ENCODE measurements at regions not wholly inside any gene's neighbourhood (a gene's known extent, or its start where the extent isn't known, plus 50 kb on each side); places are given as distances from the start of the nearest gene placed in this dataset.

- H3K36me3 ChIP-seq (replicated peaks in 1 of 2; ENCODE audit: control insufficient read depth in 1 of 2, insufficient read depth in 2 of 2, low read length in 1 of 2) = no peaks in the 10 kb centered on the region
- no peak overlapping the region for H2AFZ ChIP-seq (ENCODE audit: low read depth)
- no peaks in the 10 kb centered on the region for H3F3A ChIP-seq (replicated peaks; ENCODE audit: insufficient read depth)
- no peaks in the 10 kb centered on the region for H4K20me1 ChIP-seq (ENCODE audit: insufficient read depth)
- no peaks in the 10 kb centered on the region for H3K9me2 ChIP-seq
- no peaks in the 10 kb centered on the region for H3K79me2 ChIP-seq (ENCODE audit: insufficient read depth)
- no peaks in the 10 kb centered on the region for H3K4me1 ChIP-seq (ENCODE audit: control insufficient read depth in 1 of 2, insufficient read depth in 2 of 2, low read depth in 1 of 2, low read length in 1 of 2)
- H3K4me3 ChIP-seq (ENCODE audit: low read depth in 2 of 2, low read length in 1 of 2) = no peak overlapping the region
- no peak overlapping the region for H3K4me2 ChIP-seq
- no peaks in the 10 kb centered on the region for H3K27me3 ChIP-seq (ENCODE audit: insufficient read depth)
- ChIA-PET CTCF (no interaction called here), POLR2A (no interaction called here)
- TF ChIP-seq, protein P1, sequence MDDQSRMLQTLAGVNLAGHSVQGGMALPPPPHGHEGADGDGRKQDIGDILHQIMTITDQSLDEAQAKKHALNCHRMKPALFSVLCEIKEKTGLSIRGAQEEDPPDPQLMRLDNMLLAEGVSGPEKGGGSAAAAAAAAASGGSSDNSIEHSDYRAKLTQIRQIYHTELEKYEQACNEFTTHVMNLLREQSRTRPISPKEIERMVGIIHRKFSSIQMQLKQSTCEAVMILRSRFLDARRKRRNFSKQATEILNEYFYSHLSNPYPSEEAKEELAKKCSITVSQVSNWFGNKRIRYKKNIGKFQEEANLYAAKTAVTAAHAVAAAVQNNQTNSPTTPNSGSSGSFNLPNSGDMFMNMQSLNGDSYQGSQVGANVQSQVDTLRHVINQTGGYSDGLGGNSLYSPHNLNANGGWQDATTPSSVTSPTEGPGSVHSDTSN (IDR thresholded peaks at IDR 0.05) = no peak
- TF ChIP-seq CHD2 (IDR thresholded peaks at IDR 0.05; ENCODE audit: low read length, partially characterized antibody) = no peak
- TF ChIP-seq, protein P2, sequence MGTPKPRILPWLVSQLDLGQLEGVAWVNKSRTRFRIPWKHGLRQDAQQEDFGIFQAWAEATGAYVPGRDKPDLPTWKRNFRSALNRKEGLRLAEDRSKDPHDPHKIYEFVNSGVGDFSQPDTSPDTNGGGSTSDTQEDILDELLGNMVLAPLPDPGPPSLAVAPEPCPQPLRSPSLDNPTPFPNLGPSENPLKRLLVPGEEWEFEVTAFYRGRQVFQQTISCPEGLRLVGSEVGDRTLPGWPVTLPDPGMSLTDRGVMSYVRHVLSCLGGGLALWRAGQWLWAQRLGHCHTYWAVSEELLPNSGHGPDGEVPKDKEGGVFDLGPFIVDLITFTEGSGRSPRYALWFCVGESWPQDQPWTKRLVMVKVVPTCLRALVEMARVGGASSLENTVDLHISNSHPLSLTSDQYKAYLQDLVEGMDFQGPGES (IDR thresholded peaks at IDR 0.05; ENCODE audit: low read depth, low read length) = no peak
- no peak for TF ChIP-seq RAD21 (IDR thresholded peaks at IDR 0.05; ENCODE audit: low read length)
- TF ChIP-seq, protein P3, sequence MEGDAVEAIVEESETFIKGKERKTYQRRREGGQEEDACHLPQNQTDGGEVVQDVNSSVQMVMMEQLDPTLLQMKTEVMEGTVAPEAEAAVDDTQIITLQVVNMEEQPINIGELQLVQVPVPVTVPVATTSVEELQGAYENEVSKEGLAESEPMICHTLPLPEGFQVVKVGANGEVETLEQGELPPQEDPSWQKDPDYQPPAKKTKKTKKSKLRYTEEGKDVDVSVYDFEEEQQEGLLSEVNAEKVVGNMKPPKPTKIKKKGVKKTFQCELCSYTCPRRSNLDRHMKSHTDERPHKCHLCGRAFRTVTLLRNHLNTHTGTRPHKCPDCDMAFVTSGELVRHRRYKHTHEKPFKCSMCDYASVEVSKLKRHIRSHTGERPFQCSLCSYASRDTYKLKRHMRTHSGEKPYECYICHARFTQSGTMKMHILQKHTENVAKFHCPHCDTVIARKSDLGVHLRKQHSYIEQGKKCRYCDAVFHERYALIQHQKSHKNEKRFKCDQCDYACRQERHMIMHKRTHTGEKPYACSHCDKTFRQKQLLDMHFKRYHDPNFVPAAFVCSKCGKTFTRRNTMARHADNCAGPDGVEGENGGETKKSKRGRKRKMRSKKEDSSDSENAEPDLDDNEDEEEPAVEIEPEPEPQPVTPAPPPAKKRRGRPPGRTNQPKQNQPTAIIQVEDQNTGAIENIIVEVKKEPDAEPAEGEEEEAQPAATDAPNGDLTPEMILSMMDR (IDR thresholded peaks at IDR 0.05) = no peak
- no peak for TF ChIP-seq RFX5 (IDR thresholded peaks at IDR 0.05; ENCODE audit: low read length)
- TF ChIP-seq MEF2A (IDR thresholded peaks at IDR 0.05; ENCODE audit: borderline replicate concordance, low read depth) = no peak
- no peak for TF ChIP-seq ZBTB33 (IDR thresholded peaks at IDR 0.05; ENCODE audit: borderline replicate concordance, low read depth)
- no peak for TF ChIP-seq USF2 (IDR thresholded peaks at IDR 0.05; ENCODE audit: borderline replicate concordance, low read depth, low read length)
- no peak for TF ChIP-seq ELF1 (IDR thresholded peaks at IDR 0.05)
- TF ChIP-seq NRF1 (IDR thresholded peaks at IDR 0.05; ENCODE audit: low read depth, low read length) = no peak
- no peak for TF ChIP-seq GATA2 (CRISPR knock-in tag; IDR thresholded peaks at IDR 0.05)
- no peak for TF ChIP-seq TEAD4 (IDR thresholded peaks at IDR 0.05; ENCODE audit: borderline replicate concordance, insufficient read depth)
- TF ChIP-seq SIN3A (IDR thresholded peaks at IDR 0.05; ENCODE audit: borderline replicate concordance, low read depth, low read length) = no peak
- no peak for TF ChIP-seq FOXM1 (IDR thresholded peaks at IDR 0.05; ENCODE audit: low read depth)
- no peaks in the 10 kb centered on the region for H3K9me3 ChIP-seq
- H3K27ac ChIP-seq (ENCODE audit: low read depth in 2 of 2, low read length in 1 of 2) = no peak overlapping the region
- no peak overlapping the region for H3K9ac ChIP-seq
- no peak for DNase-seq
These were observed 642.3 kb downstream of the TBC1D4 start for GRCh38 chr13:74839656-74840055.
